DMS53 (cell line): ENCODE measurements at regions not wholly inside any gene's neighbourhood (a gene's known extent, or its start where the extent isn't known, plus 50 kb on each side); places are given as distances from the start of the nearest gene placed in this dataset.
"Not testable (repeated sequence)": the region's sequence is repeated elsewhere in the genome, so short reads cannot be mapped to it uniquely, and the experiment has no call there.

ENCODE experiments used
- DNase-seq: peaks from one replicate; lab custom pipeline; 2025; lab: John Stamatoyannopoulos, UW

GRCh38 chr3:74281705-74282104 lies 332.8 kb downstream of the CNTN3 start:
- no peak for DNase-seq

DNA sequence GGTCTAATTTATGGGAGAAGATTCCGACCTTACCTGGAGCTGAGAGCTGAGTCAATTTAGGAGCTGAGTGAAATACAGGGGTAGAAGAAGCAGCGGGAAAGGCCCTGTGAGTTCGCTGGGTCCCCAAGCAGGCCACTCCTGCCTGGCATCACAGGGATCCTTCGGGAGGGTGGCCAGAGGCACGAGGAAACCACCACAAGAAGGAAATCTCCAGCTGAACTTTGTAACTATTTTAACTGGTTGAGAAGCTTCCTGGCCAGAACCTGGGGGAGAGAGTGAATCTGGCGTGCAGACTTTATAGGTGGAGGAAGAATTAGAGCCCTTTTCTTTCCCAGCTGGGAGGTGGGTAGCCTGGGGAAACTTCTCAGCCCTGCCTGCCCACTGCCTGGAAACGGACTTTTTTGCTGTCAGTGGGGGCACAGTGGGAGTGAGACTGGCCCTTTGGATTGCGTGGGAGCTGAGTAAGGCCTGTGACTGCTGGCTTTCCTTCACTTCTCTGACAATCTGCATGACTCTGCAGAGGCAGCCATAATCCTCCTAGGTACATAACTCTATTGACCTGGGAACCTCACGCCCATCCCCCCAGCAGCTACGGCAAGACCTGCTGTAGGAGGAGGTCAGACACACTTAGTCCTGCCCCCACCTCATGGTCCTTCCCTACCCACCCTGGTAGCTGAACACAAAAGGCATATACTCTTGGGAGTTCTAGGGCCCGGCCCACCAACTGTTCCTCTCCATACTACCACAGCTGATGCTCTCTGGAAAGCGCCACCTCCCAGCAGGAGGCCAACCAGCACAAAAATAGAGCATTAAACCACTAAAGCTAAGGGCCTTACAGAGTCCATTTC lies 340.7 kb downstream of the CNTN3 start:
- no peak for DNase-seq

- DNase-seq, result no peak
These were observed 341.4 kb downstream of the CNTN3 start for GRCh38 chr3:74273091-74273490.

GRCh38 chr3:74271541-74271940 lies 342.9 kb downstream of the CNTN3 start:
- DNase-seq, result no peak

DNA sequence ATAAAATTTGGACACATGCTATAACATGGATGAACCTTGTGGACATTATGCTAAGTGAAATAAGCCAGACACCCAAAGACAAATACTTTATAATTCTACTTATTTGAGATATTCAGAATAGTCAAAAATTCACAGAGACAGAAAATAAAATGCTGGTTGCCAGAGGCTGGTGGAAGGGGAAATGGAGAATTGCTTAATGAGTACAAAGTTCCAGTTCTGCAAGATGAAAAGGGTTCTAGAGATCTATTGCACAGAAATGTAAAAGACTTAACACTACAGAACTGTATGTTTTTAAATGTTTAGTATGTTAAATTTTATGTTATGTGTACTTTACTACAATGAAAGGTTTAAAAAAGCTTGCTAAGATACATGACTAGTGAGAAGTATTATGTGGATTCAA lies 344.8 kb downstream of the CNTN3 start:
- no peak for DNase-seq

- DNase-seq, result no peak
These were observed 345.7 kb downstream of the CNTN3 start for GRCh38 chr3:74268753-74269152.

DNA sequence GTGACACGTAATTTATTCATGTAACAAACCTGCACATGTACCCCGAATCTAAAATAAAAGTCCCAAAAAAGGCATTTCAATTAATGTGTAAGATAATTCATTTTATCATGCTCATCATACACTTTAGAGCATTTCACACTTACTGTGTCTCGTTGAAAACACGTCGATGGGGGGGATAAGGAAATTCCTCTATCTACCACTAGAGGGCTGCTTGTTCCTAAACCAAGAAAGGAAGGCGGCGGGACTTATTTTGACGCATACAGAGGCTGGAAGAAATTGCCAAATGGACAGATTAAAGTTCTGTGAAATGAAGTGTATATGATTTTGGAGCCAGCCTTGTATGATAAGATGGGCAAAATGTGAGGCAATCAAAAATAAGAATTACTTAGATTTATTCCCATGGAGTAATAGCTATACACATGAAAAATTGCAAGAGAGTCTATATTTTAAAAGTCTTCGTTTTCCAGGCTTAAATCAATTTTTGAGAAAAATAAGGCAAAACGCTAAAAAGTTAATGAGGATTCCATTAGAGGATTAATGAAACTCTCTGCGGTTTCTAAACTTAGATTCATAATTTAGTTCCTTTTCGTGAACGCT lies 346.8 kb downstream of the CNTN3 start:
- DNase-seq, result peak; percentile 60

DNA sequence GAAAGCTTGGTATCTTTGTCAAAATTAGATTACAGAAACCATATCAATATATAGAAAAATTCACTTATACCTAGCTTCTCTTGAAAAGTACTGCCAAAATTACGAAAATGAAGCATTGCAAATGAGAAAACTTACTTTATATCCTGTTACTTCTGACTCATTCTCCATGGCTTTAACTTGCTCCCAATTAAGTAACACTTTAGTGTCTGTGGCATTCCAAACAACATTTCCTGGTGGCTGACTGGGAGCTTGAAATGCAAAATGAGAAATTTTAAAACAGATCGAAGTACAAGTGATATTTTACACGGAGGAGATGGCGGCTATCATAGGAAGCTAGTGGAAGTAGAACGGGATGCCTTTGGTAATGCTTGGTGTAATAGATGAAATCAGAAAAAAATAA lies 347.3 kb downstream of the CNTN3 start:
- no peak for DNase-seq

GRCh38 chr3:74265069-74265468 lies 349.4 kb downstream of the CNTN3 start:
- no peak for DNase-seq

GRCh38 chr3:74263031-74263430 lies 351.4 kb downstream of the CNTN3 start:
- DNase-seq, result no peak

DNA sequence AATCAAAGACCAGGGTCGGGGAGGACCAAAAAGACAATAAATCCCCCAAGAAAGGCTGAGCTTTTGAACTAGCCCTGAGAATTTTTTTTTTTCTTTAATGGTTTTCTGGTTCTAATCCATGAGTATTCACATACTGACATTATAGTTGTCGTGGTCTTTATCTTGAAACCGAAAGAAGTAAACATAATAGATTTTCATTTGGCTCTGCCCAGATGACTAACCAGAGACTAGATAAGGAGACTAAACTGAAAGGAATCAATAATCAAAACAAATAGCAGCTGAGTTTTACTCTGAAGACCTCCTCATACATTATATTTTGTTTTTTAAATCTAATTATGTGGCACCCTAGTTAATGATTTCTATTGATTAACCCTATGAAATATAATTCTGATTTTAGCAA lies 381.4 kb downstream of the CNTN3 start:
- DNase-seq, result no peak

DNA sequence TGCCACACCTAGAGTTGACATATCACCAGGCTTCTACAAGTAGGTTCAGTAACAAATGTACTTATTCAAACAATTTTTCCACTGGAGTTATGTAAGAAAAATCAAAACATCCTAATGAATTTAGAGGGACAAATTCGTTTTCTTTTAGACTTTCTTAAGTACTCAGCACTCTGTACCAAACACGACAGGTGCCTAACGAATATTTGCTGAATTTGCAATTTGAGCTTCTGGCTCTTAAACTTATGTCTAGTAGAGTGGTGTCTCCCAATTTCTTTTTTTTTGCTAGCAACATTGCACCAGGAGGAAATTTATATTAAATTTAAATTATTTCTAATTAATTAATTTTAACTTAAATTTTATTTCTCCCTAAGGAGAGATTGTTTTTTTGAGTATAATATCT lies 397.0 kb downstream of the CNTN3 start:
- DNase-seq, result no peak

GRCh38 chr3:74214286-74214685 lies 400.2 kb downstream of the CNTN3 start:
- DNase-seq, result no peak

DNA sequence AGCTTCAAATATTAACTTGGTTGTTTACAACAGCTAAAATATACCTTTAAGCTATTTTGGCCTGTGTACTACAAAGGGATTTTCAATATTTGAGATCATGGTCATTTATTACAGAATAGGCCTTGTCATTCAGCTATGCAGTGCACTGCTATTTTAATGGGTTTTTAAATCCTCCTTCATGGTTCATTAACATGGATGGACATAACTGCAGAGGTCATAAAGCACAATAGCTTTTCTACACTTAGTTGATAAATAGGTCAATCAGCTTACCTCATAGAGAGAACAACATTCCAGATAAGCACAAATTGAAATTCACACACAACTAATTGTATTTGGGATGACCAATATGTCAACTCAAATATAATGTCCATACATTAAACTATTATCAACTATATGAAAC lies 403.7 kb downstream of the CNTN3 start:
- DNase-seq, result no peak

- DNase-seq, result no peak
These were observed 413.5 kb downstream of the CNTN3 start for GRCh38 chr3:74200952-74201351.

- DNase-seq, result not testable (repeated sequence)
These were observed 435.8 kb downstream of the CNTN3 start for GRCh38 chr3:74178664-74179063.

DNA sequence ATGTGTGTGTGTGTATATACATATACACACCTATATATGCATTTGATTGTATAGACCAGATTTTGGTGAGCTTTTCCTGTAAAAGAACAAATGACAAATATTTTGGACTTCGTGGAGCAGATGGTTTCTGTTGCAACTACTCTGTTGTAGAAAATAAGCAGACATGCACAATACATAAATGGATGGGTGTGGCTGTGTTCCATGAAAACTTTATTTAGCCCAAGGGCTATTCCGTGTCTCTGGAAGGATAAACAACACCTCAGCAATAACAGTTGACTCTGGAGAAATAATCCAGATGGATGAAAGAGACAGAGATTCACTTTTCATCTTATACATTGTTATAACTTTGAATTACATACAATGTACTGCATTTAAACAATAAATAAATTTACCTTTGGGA lies 441.4 kb downstream of the CNTN3 start:
- DNase-seq, result no peak

- no peak for DNase-seq
These were observed 446.5 kb downstream of the CNTN3 start for GRCh38 chr3:74167926-74168325.

DNA sequence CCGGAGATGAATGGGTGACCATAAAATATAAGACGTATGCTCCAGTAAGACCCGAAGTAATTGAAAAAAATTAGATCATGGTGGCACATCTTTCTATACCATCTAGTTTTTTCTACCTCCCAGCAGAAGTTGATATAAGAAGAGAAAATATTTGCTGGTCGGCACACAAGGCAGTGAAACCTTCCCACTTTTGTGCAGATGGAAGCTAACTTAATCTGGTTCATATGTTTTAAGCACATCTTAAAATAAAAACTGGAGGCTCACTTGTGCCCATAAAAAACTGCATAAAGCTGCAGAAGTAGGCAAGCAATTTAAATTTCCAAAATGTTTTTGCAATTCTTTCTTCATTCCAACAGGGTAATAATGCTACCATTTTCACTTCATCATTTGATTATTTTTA lies 449.2 kb downstream of the CNTN3 start:
- DNase-seq, result no peak

DNA sequence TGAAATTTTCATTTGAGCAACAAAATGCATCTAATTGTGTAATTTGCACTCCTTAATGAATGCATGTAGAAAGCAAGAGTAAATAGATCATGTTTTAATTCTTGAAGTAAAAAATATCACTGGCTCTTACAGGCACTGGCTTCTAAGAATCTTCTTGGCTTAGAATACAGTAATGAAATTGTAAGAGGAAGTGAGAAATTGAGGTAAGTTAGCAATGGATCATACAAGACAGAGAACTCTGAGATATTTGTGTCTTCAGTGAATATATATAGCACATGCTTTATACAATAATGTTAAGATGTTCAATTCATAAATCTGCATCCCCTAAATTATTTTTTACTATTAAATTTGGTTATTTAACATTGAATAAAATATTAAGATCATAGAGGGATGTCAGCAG lies 465.0 kb downstream of the CNTN3 start:
- DNase-seq, result no peak

- no peak for DNase-seq
These were observed 469.2 kb downstream of the CNTN3 start for GRCh38 chr3:74145277-74145676.

- DNase-seq, result peak; percentile 2
These were observed 474.8 kb downstream of the CNTN3 start for GRCh38 chr3:74139648-74140047.

- DNase-seq, result no peak
These were observed 476.7 kb downstream of the CNTN3 start for GRCh38 chr3:74137790-74138189.

DNA sequence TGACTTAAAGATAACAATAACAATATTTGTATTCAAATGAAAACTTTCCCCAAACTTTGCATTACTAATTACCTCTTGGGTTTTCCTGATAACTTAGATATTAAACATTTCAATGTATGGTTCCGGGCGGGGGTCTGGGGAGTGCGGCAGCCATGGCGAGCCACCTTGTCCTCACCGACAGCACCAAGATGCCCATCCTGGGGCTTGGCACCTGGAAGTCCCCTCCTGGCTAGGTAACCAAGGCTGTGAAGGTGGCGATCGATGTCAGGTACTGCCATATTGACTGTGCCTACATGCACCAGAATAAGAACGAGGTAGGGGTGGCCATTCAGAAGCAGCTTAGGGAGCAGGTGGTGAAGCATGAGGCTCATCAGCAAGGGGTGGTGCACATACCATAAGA lies 478.7 kb downstream of the CNTN3 start:
- no peak for DNase-seq
